Right atrium auricular region (tissue), 2 donors: ENCODE measurements at regions not wholly inside any gene's neighbourhood (a gene's known extent, or its start where the extent isn't known, plus 50 kb on each side); places are given as distances from the start of the nearest gene placed in this dataset.

Source experiments
- DNase-seq: peaks from one replicate; pipeline ENCODE4 v3.0.0-alpha.2; 2019; ENCODE audit warnings: low spot score
- H3K27ac ChIP-seq, 2 donors: fragments of 200-600 bp; sonication (generic); 1 replicate in 1 of 2; 2 replicates in 1 of 2; pipeline ENCODE4 v1.5.1; 2016 to 2019
- H3K27me3 ChIP-seq, 2 donors: fragments of 200-600 bp; sonication (generic); one replicate each; pipeline versions ENCODE4 v1.5.1 to v1.6.0; 2017 to 2019
- H3K36me3 ChIP-seq: fragments of 200-600 bp; sonication (generic); one replicate; pipeline ENCODE4 v1.5.1; 2016
- H3K4me1 ChIP-seq, 2 donors: fragments of 200-600 bp; sonication (generic); one replicate each; pipeline versions ENCODE4 v1.5.1 to v1.6.0; 2017 to 2019
- H3K4me3 ChIP-seq, 2 donors: fragments of 200-600 bp; sonication (generic); 1 replicate in 1 of 2; 2 replicates in 1 of 2; pipeline ENCODE4 v1.5.1; 2017 to 2019; ENCODE audit warnings: mild to moderate bottlenecking in 1 of 2, moderate library complexity in 1 of 2
- H3K9me3 ChIP-seq, 2 donors: fragments of 200-600 bp; sonication (generic); one replicate each; pipeline ENCODE4 v1.5.1; 2019
- TF ChIP-seq, protein P1 (sequence below), 2 donors: fragments of 200-600 bp; sonication (generic); IDR thresholded peaks; one replicate each; pipeline ENCODE4 v1.5.1; 2019; ENCODE audit warnings: antibody characterized with exemption in 2 of 2

DNA sequence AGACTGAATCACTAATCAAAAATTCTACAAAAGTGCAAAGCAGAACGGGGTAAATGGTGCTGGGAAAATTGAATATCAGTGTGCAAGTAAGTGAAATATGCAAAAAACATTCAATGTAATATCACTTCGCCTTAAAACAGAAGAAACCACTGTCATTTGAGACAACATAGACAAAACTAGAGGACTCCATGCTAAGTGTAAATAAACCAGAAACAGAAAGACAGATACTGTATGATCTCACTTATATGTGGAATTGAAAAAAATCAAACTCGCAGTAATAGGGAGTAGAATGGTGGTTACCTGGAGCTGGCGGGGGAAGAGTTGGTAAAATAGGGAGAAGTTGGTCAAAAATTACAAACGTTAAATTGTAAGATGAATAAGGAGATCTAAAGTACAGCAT, 1420.0 kb upstream of the CDH2 start:
- H3K4me1 ChIP-seq, result no peaks in the 10 kb centered on the region
- no peak for DNase-seq
- H3K4me3 ChIP-seq, result no peak overlapping the region
- no peaks in the 10 kb centered on the region for H3K9me3 ChIP-seq
- H3K27me3 ChIP-seq, result no peaks in the 10 kb centered on the region
- TF ChIP-seq, protein P1, sequence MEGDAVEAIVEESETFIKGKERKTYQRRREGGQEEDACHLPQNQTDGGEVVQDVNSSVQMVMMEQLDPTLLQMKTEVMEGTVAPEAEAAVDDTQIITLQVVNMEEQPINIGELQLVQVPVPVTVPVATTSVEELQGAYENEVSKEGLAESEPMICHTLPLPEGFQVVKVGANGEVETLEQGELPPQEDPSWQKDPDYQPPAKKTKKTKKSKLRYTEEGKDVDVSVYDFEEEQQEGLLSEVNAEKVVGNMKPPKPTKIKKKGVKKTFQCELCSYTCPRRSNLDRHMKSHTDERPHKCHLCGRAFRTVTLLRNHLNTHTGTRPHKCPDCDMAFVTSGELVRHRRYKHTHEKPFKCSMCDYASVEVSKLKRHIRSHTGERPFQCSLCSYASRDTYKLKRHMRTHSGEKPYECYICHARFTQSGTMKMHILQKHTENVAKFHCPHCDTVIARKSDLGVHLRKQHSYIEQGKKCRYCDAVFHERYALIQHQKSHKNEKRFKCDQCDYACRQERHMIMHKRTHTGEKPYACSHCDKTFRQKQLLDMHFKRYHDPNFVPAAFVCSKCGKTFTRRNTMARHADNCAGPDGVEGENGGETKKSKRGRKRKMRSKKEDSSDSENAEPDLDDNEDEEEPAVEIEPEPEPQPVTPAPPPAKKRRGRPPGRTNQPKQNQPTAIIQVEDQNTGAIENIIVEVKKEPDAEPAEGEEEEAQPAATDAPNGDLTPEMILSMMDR (IDR thresholded peaks at IDR 0.05), result no peak
- H3K36me3 ChIP-seq, result no peaks in the 10 kb centered on the region
- H3K27ac ChIP-seq, result no peak overlapping the region

DNA sequence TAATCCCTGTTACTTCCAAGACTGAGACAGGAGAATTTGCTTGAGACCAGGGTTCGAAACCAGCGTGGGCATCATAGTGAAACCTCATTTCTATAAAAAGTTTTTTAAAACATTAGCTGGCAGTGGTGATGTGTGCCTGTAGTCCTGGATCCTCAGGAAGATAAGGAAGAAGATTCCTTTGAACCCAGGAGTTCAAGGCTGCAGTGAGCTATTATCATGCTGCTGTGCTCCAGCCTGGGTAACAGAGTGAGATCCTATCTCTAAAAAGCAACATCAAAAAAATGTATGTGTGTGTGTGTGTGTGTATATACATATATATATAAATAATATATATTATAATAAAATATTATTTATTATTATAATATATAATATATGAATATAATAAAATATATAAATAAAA, 1417.6 kb upstream of the CDH2 start:
- H3K27ac ChIP-seq, result no peak overlapping the region
- H3K4me1 ChIP-seq, result no peaks in the 10 kb centered on the region
- no peak overlapping the region for H3K4me3 ChIP-seq
- no peaks in the 10 kb centered on the region for H3K9me3 ChIP-seq
- no peaks in the 10 kb centered on the region for H3K36me3 ChIP-seq
- no peak for DNase-seq
- H3K27me3 ChIP-seq, result no peaks in the 10 kb centered on the region
- TF ChIP-seq, protein P1 (IDR thresholded peaks at IDR 0.05), result no peak

DNA sequence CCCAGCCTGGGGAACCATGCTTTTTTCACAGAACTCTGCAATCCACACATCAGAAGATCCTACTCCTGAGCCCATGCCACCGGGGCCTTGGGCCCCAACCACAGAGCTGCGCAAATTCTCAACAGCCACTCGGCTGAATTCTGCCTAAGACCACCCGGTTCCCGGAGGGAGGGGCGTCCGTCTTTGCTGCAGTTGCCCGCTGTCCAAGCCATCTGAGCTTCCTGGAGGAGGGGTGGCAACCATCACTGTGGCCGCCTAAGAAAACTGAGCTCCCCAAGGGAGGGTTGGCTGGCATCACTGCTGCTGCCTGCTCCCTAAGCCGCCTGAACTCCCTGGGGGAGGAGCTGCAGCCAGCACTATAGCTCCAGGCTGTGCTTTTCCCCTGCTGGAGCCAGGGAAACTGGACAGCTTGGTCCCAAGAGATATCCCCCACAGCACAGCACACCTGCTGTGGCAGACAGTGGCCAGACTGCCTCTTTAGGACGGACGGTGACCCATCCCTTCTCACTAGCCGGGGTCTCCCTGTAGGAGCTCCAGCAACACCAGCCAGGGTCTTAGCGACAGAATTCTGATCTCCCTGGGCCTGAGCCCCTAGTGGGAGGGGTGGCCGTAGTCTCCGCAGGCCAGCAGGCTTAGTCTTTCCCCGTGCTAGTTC, 1411.6 kb upstream of the CDH2 start:
- TF ChIP-seq, protein P1 (IDR thresholded peaks at IDR 0.05), result no peak
- H3K27me3 ChIP-seq, result no peaks in the 10 kb centered on the region
- no peak overlapping the region for H3K27ac ChIP-seq
- no peaks in the 10 kb centered on the region for H3K9me3 ChIP-seq
- H3K36me3 ChIP-seq, result no peaks in the 10 kb centered on the region
- DNase-seq, result no peak
- no peaks in the 10 kb centered on the region for H3K4me1 ChIP-seq
- no peak overlapping the region for H3K4me3 ChIP-seq

DNA sequence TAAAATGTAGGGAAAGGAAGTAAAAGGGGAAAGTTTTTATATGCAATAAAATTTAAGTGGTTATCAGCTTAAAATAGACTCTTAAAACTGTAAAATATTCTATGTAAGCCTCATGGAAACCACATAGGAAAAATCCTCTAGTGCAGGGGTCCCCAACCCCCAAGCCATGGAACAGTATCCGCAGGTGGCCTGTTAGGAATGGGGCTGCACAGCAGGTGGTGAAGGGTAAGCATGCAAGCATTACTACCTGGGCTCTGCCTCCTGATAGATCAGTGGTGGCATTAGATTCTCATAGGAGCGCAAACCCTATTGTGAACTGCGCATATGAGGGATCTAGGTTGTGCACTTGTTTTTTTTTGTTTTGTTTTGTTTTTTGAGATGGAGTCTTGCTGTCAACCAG, 1409.3 kb upstream of the CDH2 start:
- no peaks in the 10 kb centered on the region for H3K9me3 ChIP-seq
- no peaks in the 10 kb centered on the region for H3K36me3 ChIP-seq
- H3K27ac ChIP-seq, result no peak overlapping the region
- TF ChIP-seq, protein P1 (IDR thresholded peaks at IDR 0.05), result no peak
- no peaks in the 10 kb centered on the region for H3K4me1 ChIP-seq
- H3K4me3 ChIP-seq, result no peak overlapping the region
- no peak for DNase-seq
- H3K27me3 ChIP-seq, result no peaks in the 10 kb centered on the region

DNA sequence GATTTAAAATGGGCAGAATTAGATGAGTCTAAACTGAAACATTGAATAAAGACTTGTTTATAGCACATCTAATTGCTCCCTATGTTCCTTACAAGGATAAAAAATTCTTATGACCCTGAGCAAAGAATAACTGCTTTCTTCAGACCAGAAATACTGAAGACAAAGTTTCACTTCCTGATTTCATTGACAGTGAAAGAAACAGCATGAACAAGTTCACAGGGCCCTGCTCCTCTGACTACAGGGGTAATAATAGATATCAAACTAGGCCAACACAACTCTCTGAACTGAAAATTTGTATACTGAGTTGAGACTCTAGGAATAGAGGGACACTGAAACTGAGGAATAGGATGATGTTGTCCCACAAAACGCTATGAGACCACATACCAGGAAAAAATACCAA, 1383.3 kb upstream of the CDH2 start:
- TF ChIP-seq, protein P1 (IDR thresholded peaks at IDR 0.05), result no peak
- no peak for DNase-seq
- Histone ChIP-seq H3K27ac (no peak overlapping the region), H3K4me3 (no peak overlapping the region), H3K27me3 (no peaks in the 10 kb centered on the region), H3K4me1 (no peaks in the 10 kb centered on the region), H3K36me3 (no peaks in the 10 kb centered on the region), H3K9me3 (no peaks in the 10 kb centered on the region)

DNA sequence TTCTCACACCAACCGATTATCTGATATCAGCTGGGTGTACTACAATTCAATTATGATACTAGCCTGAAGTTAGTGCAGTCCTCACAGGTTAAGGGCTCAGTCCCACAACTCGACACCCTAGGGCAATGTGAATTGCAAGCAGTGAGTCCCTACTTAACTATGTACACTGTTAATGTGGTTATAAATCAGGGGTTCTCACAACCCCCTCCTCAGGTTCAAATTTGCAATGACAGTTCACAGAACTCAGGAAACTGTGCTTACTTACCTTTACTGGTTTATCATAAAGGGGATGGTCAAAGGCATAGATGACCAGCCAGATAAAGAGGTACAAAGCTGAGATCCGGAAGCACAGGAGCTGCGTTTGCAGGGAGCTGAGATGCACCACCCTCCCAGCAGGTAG, 1379.1 kb upstream of the CDH2 start:
- TF ChIP-seq, protein P1 (IDR thresholded peaks at IDR 0.05), result no peak
- no peak overlapping the region for H3K4me3 ChIP-seq
- H3K27ac ChIP-seq, result no peak overlapping the region
- no peak for DNase-seq
- no peaks in the 10 kb centered on the region for H3K27me3 ChIP-seq
- no peaks in the 10 kb centered on the region for H3K36me3 ChIP-seq
- no peaks in the 10 kb centered on the region for H3K9me3 ChIP-seq
- H3K4me1 ChIP-seq, result no peaks in the 10 kb centered on the region
